ENCODE measurements at regions not wholly inside any gene's neighbourhood (a gene's known extent, or its start where the extent isn't known, plus 50 kb on each side); places are given as distances from the start of the nearest gene placed in this dataset.

- Histone ChIP-seq H3K27ac (ENCODE audit: extremely low read length, insufficient read depth, low read length) (no peak overlapping the region), H3K9me3 (ENCODE audit: low read length) (no peaks in the 10 kb centered on the region), H2AFZ (ENCODE audit: low read length) (no peak overlapping the region), H4K20me1 (ENCODE audit: insufficient read depth, low read length) (no peaks in the 10 kb centered on the region), H3K4me2 (ENCODE audit: low read depth, low read length) (no peak overlapping the region), H3K36me3 (replicated peaks in 1 of 2; ENCODE audit: control insufficient read depth in 1 of 2, insufficient read depth in 2 of 2, low read length in 2 of 2) (no peaks in the 10 kb centered on the region), H3K9ac (ENCODE audit: insufficient read depth, low read depth, low read length) (no peak overlapping the region), H3K79me2 (ENCODE audit: insufficient read depth, low read length) (no peaks in the 10 kb centered on the region), H3K4me1 (ENCODE audit: insufficient read depth, low read length) (no peaks in the 10 kb centered on the region), H3K4me3 (replicated peaks in 1 of 3; ENCODE audit: insufficient read depth in 1 of 3, low read depth in 2 of 3, low read length in 3 of 3) (no peak overlapping the region), H3K27me3 (ENCODE audit: control insufficient read depth in 1 of 2, insufficient read depth in 2 of 2, low read length in 2 of 2) (no peaks in the 10 kb centered on the region)
- ATAC-seq (no peak), DNase-seq (ENCODE audit: low spot score) (no peak), FAIRE-seq (no peak)
- intact Hi-C loops (cut with micrococcal nuclease; ENCODE audit: unreplicated experiment) = no loop called here
- TF ChIP-seq, protein P1, sequence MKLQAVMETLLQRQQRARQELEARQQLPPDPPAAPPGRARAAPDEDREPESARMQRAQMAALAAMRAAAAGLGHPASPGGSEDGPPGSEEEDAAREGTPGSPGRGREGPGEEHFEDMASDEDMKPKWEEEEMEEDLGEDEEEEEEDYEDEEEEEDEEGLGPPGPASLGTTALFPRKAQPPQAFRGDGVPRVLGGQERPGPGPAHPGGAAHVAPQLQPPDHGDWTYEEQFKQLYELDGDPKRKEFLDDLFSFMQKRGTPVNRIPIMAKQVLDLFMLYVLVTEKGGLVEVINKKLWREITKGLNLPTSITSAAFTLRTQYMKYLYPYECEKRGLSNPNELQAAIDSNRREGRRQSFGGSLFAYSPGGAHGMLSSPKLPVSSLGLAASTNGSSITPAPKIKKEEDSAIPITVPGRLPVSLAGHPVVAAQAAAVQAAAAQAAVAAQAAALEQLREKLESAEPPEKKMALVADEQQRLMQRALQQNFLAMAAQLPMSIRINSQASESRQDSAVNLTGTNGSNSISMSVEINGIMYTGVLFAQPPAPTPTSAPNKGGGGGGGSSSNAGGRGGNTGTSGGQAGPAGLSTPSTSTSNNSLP (IDR thresholded peaks at IDR 0.05; ENCODE audit: low read depth, low read length) = no peak
- TF ChIP-seq ZNF761 (CRISPR knock-in tag; conservative IDR thresholded peaks at IDR 0.05) (no peak), SP5 (CRISPR knock-in tag; IDR thresholded peaks at IDR 0.05; ENCODE audit: borderline replicate concordance, low read depth) (no peak), YEATS4 (CRISPR knock-in tag; IDR thresholded peaks at IDR 0.05; ENCODE audit: borderline replicate concordance) (no peak), ZNF607 (CRISPR knock-in tag; IDR thresholded peaks at IDR 0.05; ENCODE audit: borderline replicate concordance) (no peak), ZNF609 (CRISPR knock-in tag; IDR thresholded peaks at IDR 0.05; ENCODE audit: borderline replicate concordance) (no peak), ZNF276 (CRISPR knock-in tag; IDR thresholded peaks at IDR 0.05; ENCODE audit: low read depth) (no peak)
- 39% methylated on average over 5 of the region's 5 CpGs for WGBS (ENCODE audit: low lambda C conversion rate)
- ChIA-PET CTCF (ENCODE audit: low intra/inter-chr PET ratio, low total read pairs) (no interaction called here), POLR2A (no interaction called here)
- in situ Hi-C loops (cut with HindIII; ENCODE audit: extremely low pct_ligation_motif_present, low pct_unique_long_range_greater_than_20kb) = no loop called here
- no TSS peak for BruUV-seq (replicated peaks)
Observed at GRCh38 chr18:64490207-64490606, 341.3 kb upstream of the LINC00305 start.
